Mucosa of descending colon (tissue), 3 donors: ENCODE measurements at regions not wholly inside any gene's neighbourhood (a gene's known extent, or its start where the extent isn't known, plus 50 kb on each side); places are given as distances from the start of the nearest gene placed in this dataset.

ENCODE experiments used
- ATAC-seq: fragments of 200-7000 bp; cut with Tn5 transposase; one replicate; pipeline ENCODE4 v1.9.1; 2020; ENCODE audit warnings: mild to moderate bottlenecking, moderate library complexity
- DNase-seq, 3 donors: peaks; one replicate each; pipeline ENCODE4 v3.0.0-alpha.2; 2020
- H3K36me3 ChIP-seq: fragments of 200-600 bp; one replicate; pipeline ENCODE4 v1.8.0; 2021; ENCODE audit warnings: low read depth, mild to moderate bottlenecking
- H3K4me1 ChIP-seq: fragments of 200-600 bp; one replicate; pipeline ENCODE4 v1.8.0; 2021; ENCODE audit warnings: low read depth, mild to moderate bottlenecking
- H3K4me3 ChIP-seq: fragments of 200-600 bp; one replicate; pipeline ENCODE4 v1.8.0; 2021; ENCODE audit warnings: mild to moderate bottlenecking
- H3K9me3 ChIP-seq: fragments of 200-600 bp; one replicate; pipeline ENCODE4 v1.8.0; 2021; ENCODE audit warnings: mild to moderate bottlenecking
- intact Hi-C, 2 donors: fragments of 100-400 bp; cut with DNase I in 1 of 2; cut with micrococcal nuclease in 1 of 2; formaldehyde crosslinking; loops; one replicate each; pipeline versions ENCODE4 v1.11.0 to v1.11.1; 2022; cut with DNase I, micrococcal nuclease
- TF ChIP-seq, protein P1 (sequence below): fragments of 200-600 bp; IDR thresholded peaks from one replicate; pipeline ENCODE4 v1.8.0; 2022; ENCODE audit warnings: antibody characterized with exemption, mild to moderate bottlenecking
- donor health status: DM: no; HTN: no; CAD: no; lungs with moderate emphysema.
- donor health status: DM: no; HTN: no; CAD: no.
- donor health status: DM: no; HTN: yes; CAD: no.

DNA sequence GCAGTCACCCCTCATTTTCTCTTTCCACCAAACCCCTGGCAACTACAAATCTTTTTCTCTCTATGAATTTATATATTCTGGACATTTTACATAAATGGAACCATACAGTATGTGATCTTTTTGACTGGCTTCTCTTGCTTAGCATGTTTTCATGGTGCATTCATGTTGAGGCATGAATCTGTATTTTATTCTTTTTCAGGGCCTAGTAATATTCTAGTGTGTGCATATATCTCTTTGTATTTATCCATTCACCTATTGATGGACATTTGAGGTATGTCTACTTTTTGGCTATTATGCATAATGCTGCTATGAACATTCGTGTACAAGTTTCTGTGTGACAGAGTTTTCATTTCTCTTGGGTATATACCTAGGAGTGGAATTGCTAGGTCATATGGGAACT lies 78.2 kb downstream of the HACD1 start:
- TF ChIP-seq, protein P1, sequence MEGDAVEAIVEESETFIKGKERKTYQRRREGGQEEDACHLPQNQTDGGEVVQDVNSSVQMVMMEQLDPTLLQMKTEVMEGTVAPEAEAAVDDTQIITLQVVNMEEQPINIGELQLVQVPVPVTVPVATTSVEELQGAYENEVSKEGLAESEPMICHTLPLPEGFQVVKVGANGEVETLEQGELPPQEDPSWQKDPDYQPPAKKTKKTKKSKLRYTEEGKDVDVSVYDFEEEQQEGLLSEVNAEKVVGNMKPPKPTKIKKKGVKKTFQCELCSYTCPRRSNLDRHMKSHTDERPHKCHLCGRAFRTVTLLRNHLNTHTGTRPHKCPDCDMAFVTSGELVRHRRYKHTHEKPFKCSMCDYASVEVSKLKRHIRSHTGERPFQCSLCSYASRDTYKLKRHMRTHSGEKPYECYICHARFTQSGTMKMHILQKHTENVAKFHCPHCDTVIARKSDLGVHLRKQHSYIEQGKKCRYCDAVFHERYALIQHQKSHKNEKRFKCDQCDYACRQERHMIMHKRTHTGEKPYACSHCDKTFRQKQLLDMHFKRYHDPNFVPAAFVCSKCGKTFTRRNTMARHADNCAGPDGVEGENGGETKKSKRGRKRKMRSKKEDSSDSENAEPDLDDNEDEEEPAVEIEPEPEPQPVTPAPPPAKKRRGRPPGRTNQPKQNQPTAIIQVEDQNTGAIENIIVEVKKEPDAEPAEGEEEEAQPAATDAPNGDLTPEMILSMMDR: no peak
- no peaks in the 10 kb centered on the region for H3K9me3 ChIP-seq
- intact Hi-C loops: no loop called here
- ATAC-seq (no peak), DNase-seq (no peak)
- no peaks in the 10 kb centered on the region for H3K4me1 ChIP-seq
- no peaks in the 10 kb centered on the region for H3K36me3 ChIP-seq
- no peak overlapping the region for H3K4me3 ChIP-seq

DNA sequence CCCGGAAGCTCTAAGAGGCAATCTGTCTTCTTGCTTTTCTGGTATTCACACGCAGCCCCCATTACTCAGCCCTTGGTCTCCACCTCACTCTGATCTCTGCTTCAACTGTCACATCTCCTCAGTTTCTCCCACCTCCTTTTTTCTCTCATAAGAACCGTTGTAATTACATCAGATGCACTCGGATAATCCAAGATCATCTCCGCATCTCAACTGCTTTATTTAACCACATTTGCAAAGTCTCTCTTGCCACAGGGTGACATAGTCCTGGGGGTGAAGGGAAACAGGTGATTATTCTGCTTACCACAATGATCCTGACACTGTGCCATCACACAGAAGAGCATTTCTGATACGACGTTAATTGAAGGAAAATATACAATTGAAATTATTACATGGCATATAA lies 79.9 kb downstream of the HACD1 start:
- H3K4me3 ChIP-seq: no peak overlapping the region
- DNase-seq (no peak), ATAC-seq (no peak)
- no peaks in the 10 kb centered on the region for H3K9me3 ChIP-seq
- TF ChIP-seq, protein P1: no peak
- no peaks in the 10 kb centered on the region for H3K4me1 ChIP-seq
- H3K36me3 ChIP-seq: no peaks in the 10 kb centered on the region
- intact Hi-C loops: no loop called here

DNA sequence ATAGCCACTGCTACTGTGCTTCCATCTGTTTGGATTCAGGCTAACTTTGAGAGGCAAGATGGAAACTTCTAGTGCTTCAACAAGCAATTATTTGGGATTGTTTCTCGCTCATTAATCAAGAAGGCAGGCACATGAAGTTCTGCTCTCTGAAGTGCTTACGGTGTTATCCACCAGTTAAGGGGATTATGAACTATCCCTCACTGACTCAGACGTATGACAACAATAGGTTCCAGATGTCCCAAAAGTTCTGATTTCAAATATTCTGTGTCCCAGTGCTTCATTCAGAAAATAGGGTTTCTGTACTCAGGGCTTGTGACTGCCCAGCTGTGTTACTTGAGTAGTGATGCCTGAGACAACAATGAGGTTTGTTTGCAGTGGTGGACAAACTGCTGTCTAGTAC lies 81.0 kb downstream of the HACD1 start:
- Histone ChIP-seq H3K4me1 (no peaks in the 10 kb centered on the region), H3K9me3 (no peaks in the 10 kb centered on the region), H3K36me3 (no peaks in the 10 kb centered on the region), H3K4me3 (no peak overlapping the region)
- ATAC-seq (no peak), DNase-seq (no peak)
- TF ChIP-seq, protein P1: no peak
- intact Hi-C loops: no loop called here

DNA sequence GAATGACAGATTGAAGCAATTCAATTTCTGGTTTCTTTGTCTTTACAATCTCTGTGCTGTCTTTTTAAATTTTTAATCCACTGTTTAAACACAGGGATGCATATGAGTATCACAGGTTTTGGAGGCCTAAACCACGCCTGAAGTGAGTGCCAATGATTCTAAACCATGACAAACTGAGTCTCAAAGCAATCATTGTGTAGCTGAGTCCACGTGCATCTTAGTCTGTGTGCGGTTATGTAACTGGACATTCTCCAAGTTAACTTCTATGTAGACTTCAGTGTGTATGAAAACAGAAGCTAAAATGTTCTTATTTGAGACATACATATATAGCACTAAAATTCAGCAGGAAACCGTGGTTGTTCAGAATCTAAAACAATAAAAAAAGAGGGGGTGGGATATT lies 79.3 kb upstream of the ST8SIA6 start:
- Histone ChIP-seq H3K36me3 (no peaks in the 10 kb centered on the region), H3K4me3 (no peak overlapping the region), H3K4me1 (no peaks in the 10 kb centered on the region), H3K9me3 (no peaks in the 10 kb centered on the region)
- intact Hi-C loops: no loop called here
- TF ChIP-seq, protein P1: no peak
- ATAC-seq (no peak), DNase-seq (no peak)

DNA sequence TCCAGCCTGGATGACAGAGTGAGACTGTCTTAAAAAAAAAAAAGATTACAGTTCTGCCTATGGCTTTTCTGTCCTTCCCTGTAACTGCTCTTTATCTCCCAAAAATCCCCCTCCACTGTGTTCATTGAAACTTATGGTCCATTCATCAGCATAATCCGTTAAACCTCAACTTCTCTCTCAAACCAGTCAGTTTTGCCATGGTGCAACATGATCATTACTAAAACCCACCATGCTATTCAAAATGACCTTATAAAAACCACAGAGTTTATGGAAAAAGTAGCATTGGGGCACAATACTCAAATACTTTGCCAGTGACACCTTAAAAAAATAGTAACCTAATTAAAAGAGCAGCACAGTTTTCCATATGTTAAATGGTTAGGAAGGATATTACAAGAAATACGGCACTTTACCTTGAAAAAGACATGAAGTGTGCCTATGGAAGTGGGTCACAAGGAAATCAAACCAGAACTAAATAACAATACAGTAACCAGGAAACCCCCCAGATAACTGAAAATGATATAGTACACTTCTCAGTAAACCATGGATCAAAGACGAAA lies 74.0 kb upstream of the ST8SIA6 start:
- no peak for ATAC-seq
- Histone ChIP-seq H3K9me3 (no peaks in the 10 kb centered on the region), H3K4me3 (no peak overlapping the region), H3K36me3 (no peaks in the 10 kb centered on the region), H3K4me1 (no peaks in the 10 kb centered on the region)
- intact Hi-C loops: no loop called here
- DNase-seq: no peak
- TF ChIP-seq, protein P1: no peak
